Keratinocyte (primary cell): ENCODE measurements at regions not wholly inside any gene's neighbourhood (a gene's known extent, or its start where the extent isn't known, plus 50 kb on each side); places are given as distances from the start of the nearest gene placed in this dataset.

ENCODE experiments used
- EZH2 ChIP-seq: IDR thresholded peaks from one replicate; pipeline ENCODE4 v1.6.1; 2012; ENCODE audit warnings: inconsistent platforms, mild to moderate bottlenecking, low read length, moderate library complexity
- TF ChIP-seq, protein P1 (sequence below), 3 experiments: IDR thresholded peaks in 1 of 3; conservative IDR thresholded peaks in 1 of 3; optimal IDR thresholded peaks in 1 of 3; 2 replicates in 2 of 3; 3 replicates in 1 of 3; pipeline versions ENCODE3 to v1.5.1; 2011; ENCODE audit warnings: low read length in 3 of 3, mild to moderate bottlenecking in 3 of 3, moderate library complexity in 2 of 3, control low read depth in 1 of 3, inconsistent platforms in 1 of 3; ENCODE audit not compliant: insufficient read depth in 2 of 3; ENCODE audit errors: extremely low read depth in 1 of 3

DNA sequence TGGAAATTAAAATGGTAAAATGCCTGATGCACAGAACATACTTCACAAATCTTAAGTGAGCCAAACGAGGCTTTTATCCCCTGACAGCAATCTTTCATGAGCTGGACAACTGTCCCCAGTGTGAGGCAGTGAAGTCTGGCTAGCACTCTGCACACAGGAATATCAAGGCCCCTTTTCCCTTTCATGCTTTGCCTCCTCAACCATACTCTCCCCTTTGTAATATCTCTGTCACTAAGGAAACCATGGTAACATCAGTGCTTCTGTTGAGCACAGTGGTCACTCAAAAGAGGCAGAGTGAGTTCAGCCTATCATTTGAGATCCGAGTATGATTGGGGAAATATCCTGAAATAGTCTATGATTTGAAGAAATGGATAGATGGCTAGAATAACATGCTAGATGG, 318.3 kb downstream of the ENC1 start:
- TF ChIP-seq, protein P1, sequence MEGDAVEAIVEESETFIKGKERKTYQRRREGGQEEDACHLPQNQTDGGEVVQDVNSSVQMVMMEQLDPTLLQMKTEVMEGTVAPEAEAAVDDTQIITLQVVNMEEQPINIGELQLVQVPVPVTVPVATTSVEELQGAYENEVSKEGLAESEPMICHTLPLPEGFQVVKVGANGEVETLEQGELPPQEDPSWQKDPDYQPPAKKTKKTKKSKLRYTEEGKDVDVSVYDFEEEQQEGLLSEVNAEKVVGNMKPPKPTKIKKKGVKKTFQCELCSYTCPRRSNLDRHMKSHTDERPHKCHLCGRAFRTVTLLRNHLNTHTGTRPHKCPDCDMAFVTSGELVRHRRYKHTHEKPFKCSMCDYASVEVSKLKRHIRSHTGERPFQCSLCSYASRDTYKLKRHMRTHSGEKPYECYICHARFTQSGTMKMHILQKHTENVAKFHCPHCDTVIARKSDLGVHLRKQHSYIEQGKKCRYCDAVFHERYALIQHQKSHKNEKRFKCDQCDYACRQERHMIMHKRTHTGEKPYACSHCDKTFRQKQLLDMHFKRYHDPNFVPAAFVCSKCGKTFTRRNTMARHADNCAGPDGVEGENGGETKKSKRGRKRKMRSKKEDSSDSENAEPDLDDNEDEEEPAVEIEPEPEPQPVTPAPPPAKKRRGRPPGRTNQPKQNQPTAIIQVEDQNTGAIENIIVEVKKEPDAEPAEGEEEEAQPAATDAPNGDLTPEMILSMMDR (optimal IDR thresholded peaks at IDR 0.05 in 1 of 3, IDR thresholded peaks at IDR 0.05 in 1 of 3, conservative IDR thresholded peaks at IDR 0.05 in 1 of 3; ENCODE audit: extremely low read depth in 1 of 3, insufficient read depth in 2 of 3, low read length in 3 of 3), result no peak
- no peak for TF ChIP-seq EZH2
